Adrenal gland (tissue), 9 donors: ENCODE measurements at regions not wholly inside any gene's neighbourhood (a gene's known extent, or its start where the extent isn't known, plus 50 kb on each side); places are given as distances from the start of the nearest gene placed in this dataset.

ENCODE experiments used
- DNase-seq, 7 donors: peaks; one replicate each; pipeline ENCODE4 v3.0.0-alpha.2; 2019 to 2020
- H3K27ac ChIP-seq, 5 donors: fragments of 200-600 bp; sonication (generic) in 4 of 5; 1 replicate in 3 of 5; 2 replicates in 2 of 5; pipeline versions ENCODE4 v1.5.1 to v1.8.0; 2016 to 2020; ENCODE audit warnings: mild to moderate bottlenecking in 1 of 5
- H3K27me3 ChIP-seq: fragments of 200-600 bp; 2 replicates; pipeline ENCODE4 v1.8.0; 2021
- H3K36me3 ChIP-seq, 2 donors: fragments of 200-600 bp; replicated peaks in 1 of 2; 1 replicate in 1 of 2; 2 replicates in 1 of 2; pipeline versions ENCODE4 v1.5.1 to v1.8.0; 2018 to 2022
- H3K4me1 ChIP-seq, 2 donors: fragments of 200-600 bp; replicated peaks in 1 of 2; 1 replicate in 1 of 2; 2 replicates in 1 of 2; pipeline versions ENCODE4 v1.5.1 to v1.8.0; 2018 to 2021
- H3K4me3 ChIP-seq, 4 donors: fragments of 200-600 bp; sonication (generic) in 3 of 4; one replicate each; pipeline ENCODE4 v1.5.1; 2016 to 2018
- H3K9me3 ChIP-seq, 3 donors: fragments of 200-600 bp; sonication (generic) in 1 of 3; replicated peaks in 1 of 3; 1 replicate in 2 of 3; 2 replicates in 1 of 3; pipeline versions ENCODE4 v1.5.1 to v1.8.0; 2016 to 2021
- CTCF ChIP-seq, 6 experiments: fragments of 450-650 bp in 4 of 6; fragments of 200-600 bp in 2 of 6; sonication (generic) in 1 of 6; IDR thresholded peaks; 1 replicate in 5 of 6; 2 replicates in 1 of 6; pipeline versions ENCODE4 v1.5.1 to v1.8.0; 2016 to 2021; ENCODE audit warnings: antibody characterized with exemption in 6 of 6, mild to moderate bottlenecking in 2 of 6, moderate library complexity in 1 of 6
- POLR2A ChIP-seq, 2 donors: fragments of 450-650 bp; IDR thresholded peaks; one replicate each; pipeline ENCODE4 v1.6.1; 2017; ENCODE audit warnings: antibody characterized with exemption in 2 of 2, mild to moderate bottlenecking in 2 of 2, moderate library complexity in 1 of 2
- WGBS, 4 donors: extraction: QIAGEN DNeasy Blood & Tissue Kit in 2 of 4; methylation state at CpG; one replicate each; pipeline versions ENCODE4 v1.1.5 to v1.1.7; 2013 to 2017; 5-methylcytosine and 5-hydroxymethylcytosine counted together
- intact Hi-C, 2 donors: fragments of 100-400 bp; cut with DNase I; formaldehyde crosslinking; loops; one replicate each; pipeline versions ENCODE4 v1.14.1 to v1.15.0; 2022 to 2023
- donor health status: healthy with polysubstance abuse.
- donor health status: Bipolar disorder and iron deficiency.
- donor health status: DM: yes; HTN: yes; CAD: no.
- donor health status: DM: no; HTN: no; CAD: no.
- donor health status: DM: no; HTN: no; CAD: no.

GRCh38 chr2:66236067-66236685 lies 198.7 kb upstream of the MEIS1 start:
- TF ChIP-seq POLR2A (IDR thresholded peaks at IDR 0.05) = no peak
- Histone ChIP-seq H3K4me1 (peaks cover 6 to 9% of the 10 kb centered on the region in 2 donors), H3K4me3 (no peak overlapping the region), H3K27me3 (no peaks in the 10 kb centered on the region), H3K27ac (no peak overlapping the region), H3K9me3 (no peaks in the 10 kb centered on the region), H3K36me3 (no peaks in the 10 kb centered on the region)
- 87 to 95% (median 91%) methylated on average over 9 of the region's 9 CpGs for WGBS, 4 donors
- no peak for DNase-seq
- intact Hi-C loops = no loop called here

- H3K9me3 ChIP-seq = no peaks in the 10 kb centered on the region
- no peak for TF ChIP-seq CTCF (IDR thresholded peaks at IDR 0.05)
- no peak for TF ChIP-seq POLR2A (IDR thresholded peaks at IDR 0.05)
- no peak for DNase-seq
- H3K27me3 ChIP-seq = no peaks in the 10 kb centered on the region
- no peak overlapping the region for H3K4me3 ChIP-seq
- intact Hi-C loops = no loop called here
- H3K27ac ChIP-seq = no peak overlapping the region
- 73 to 76% (median 74%) methylated on average over 7 of the region's 7 CpGs for WGBS, 4 donors
- H3K4me1 ChIP-seq = peaks cover 0 to 7% of the 10 kb centered on the region in 2 donors
- no peaks in the 10 kb centered on the region for H3K36me3 ChIP-seq
Observed at GRCh38 chr2:66235428-66235827, 199.5 kb upstream of the MEIS1 start.

DNA sequence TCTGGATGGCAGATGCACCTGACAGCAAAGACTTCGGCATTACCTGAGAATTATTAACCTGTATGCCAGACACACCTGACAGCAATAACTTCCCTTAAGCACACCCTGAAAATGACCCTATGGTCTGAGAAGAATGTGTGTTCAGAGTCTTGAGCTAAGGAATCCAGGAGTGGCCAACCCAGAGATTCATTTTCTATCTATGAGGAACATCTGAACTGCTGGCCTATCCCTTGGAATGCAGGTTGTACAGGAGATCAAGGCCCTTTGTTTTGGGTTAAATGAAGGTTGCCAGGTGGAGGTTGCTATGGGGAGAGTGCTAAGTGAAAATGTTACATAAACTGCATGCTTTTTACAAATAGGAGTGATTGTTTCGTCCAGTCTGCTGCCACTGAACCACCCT lies 200.9 kb upstream of the MEIS1 start:
- Histone ChIP-seq H3K36me3 (no peaks in the 10 kb centered on the region), H3K9me3 (no peaks in the 10 kb centered on the region), H3K27ac (no peak overlapping the region), H3K27me3 (no peaks in the 10 kb centered on the region), H3K4me1 (no peaks in the 10 kb centered on the region), H3K4me3 (no peak overlapping the region)
- no peak for DNase-seq
- intact Hi-C loops = no loop called here
- TF ChIP-seq CTCF (IDR thresholded peaks at IDR 0.05) (no peak), POLR2A (IDR thresholded peaks at IDR 0.05) (no peak)
- WGBS, 4 donors = 90 to 97% (median 94%) methylated on average over 2 of the region's 2 CpGs

DNA sequence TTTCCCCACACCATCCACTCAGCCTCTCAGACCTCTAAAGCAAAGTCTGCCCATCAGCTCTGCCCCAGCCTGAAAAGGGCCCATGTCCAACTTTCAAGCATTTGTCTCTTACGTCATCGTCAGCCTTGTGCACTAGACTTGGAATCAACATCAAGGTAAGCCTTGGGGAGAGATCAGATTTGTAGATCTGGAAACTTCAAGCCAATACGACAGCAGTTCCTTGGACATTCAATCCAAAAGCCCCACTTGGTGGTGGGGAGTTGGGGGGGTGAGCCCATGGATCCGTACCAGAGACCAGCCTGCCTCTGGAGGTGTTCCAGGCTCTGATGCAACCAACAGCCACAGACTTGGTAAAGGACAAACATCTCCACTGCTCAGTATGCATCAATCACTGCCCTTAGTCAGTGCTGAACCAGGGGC lies 206.8 kb upstream of the MEIS1 start:
- H3K36me3 ChIP-seq = no peaks in the 10 kb centered on the region
- no peak for TF ChIP-seq CTCF (IDR thresholded peaks at IDR 0.05)
- no peak for TF ChIP-seq POLR2A (IDR thresholded peaks at IDR 0.05)
- peak overlapping the region in 1 of 5 donors; percentile 32 for H3K27ac ChIP-seq
- no peaks in the 10 kb centered on the region for H3K27me3 ChIP-seq
- no peaks in the 10 kb centered on the region for H3K9me3 ChIP-seq
- H3K4me3 ChIP-seq = no peak overlapping the region
- WGBS, 4 donors = 22 to 39% (median 32%) methylated on average over 4 of the region's 4 CpGs
- H3K4me1 ChIP-seq = no peaks in the 10 kb centered on the region
- intact Hi-C loops = no loop called here
- peak; percentile 82 to 91 (median 85) for DNase-seq

GRCh38 chr2:66217039-66217585 lies 217.8 kb upstream of the MEIS1 start:
- no peak for TF ChIP-seq CTCF (IDR thresholded peaks at IDR 0.05)
- TF ChIP-seq POLR2A (IDR thresholded peaks at IDR 0.05) = no peak
- no peaks in the 10 kb centered on the region for H3K36me3 ChIP-seq
- no peak overlapping the region for H3K4me3 ChIP-seq
- 31 to 61% (median 46%) methylated on average over 8 of the region's 8 CpGs for WGBS, 4 donors
- DNase-seq = no peak
- H3K4me1 ChIP-seq = no peaks in the 10 kb centered on the region
- H3K9me3 ChIP-seq = no peaks in the 10 kb centered on the region
- intact Hi-C loops = no loop called here
- H3K27me3 ChIP-seq = no peaks in the 10 kb centered on the region
- no peak overlapping the region for H3K27ac ChIP-seq
